GM12873 (cell line): ENCODE measurements at regions not wholly inside any gene's neighbourhood (a gene's known extent, or its start where the extent isn't known, plus 50 kb on each side); places are given as distances from the start of the nearest gene placed in this dataset.

ENCODE experiments used
- CTCF ChIP-seq: IDR thresholded peaks from 2 replicates; pipeline ENCODE4 v1.5.1; 2012; ENCODE audit warnings: low read depth, mild to moderate bottlenecking, moderate library complexity, low read length, control low read depth; ENCODE audit not compliant: insufficient read depth; ENCODE audit errors: missing control alignments

- no peak for TF ChIP-seq CTCF
Observed at GRCh38 chr14:46091819-46092218, 559.8 kb downstream of the RPL10L start.

- no peak for TF ChIP-seq CTCF
Observed at GRCh38 chr14:46087604-46088003, 564.0 kb downstream of the RPL10L start.

GRCh38 chr14:46074061-46074460 is 577.5 kb downstream of the RPL10L start:
- no peak for TF ChIP-seq CTCF

GRCh38 chr14:46063872-46064271 is 587.7 kb downstream of the RPL10L start:
- no peak for TF ChIP-seq CTCF

GRCh38 chr14:46058964-46059563 is 592.5 kb downstream of the RPL10L start:
- no peak for TF ChIP-seq CTCF

GRCh38 chr14:46057799-46058198 is 593.8 kb downstream of the RPL10L start:
- no peak for TF ChIP-seq CTCF

GRCh38 chr14:46054526-46054925 is 597.1 kb downstream of the RPL10L start:
- TF ChIP-seq CTCF = no peak
